NCI-H2107 treated with DMSO at 0.1 percent for 48 hours (cell line): ENCODE measurements at regions not wholly inside any gene's neighbourhood (a gene's known extent, or its start where the extent isn't known, plus 50 kb on each side); places are given as distances from the start of the nearest gene placed in this dataset.
A peak's percentile ranks its signal among the peaks of the same experiment; 100 is the strongest.
"Not testable (repeated sequence)": the region's sequence is repeated elsewhere in the genome, so short reads cannot be mapped to it uniquely, and the experiment has no call there.

Experiments used
- DNase-seq: peaks from one replicate; lab custom pipeline; 2025; ENCODE audit not compliant: unreplicated experiment; lab: John Stamatoyannopoulos, UW

DNA sequence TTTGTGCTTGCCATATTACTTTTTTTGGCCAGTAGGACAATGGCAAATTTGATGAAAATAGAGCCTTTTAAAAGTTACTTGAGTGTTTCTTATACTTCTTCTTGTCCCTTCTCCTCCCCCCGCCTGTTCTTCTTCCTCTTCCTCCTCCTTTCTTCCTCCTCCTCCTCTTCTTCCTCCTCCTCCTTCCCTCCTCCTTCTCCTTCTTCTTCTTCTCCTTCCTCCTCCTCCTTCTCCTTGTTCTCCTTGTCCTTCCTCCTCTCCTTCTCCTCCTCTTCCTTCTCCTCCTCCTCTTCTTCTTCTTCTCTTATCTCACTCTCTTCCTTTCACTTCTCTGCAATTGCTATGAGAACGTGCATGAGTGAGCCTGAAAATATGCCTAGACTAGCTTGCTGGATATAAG is 466.2 kb upstream of the NR5A2 start:
- DNase-seq: no peak

DNA sequence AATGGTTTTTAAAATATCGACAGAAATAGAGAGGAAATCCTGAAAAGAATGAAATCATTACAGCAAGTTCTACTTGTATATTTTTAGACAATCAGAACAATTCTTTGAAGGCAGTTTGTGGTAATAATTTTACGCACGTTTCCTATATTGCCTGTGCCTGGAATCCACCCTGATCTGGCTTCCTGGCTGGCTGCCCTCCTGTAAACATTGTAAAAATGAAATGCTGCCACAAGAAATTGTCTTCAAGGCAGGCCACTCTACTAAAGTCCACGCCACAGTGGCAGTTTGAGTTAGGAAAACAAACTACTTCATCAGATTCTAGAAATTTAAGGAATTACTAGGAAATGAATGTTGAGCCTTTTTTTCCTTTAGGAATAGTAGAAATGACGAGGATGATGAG is 454.5 kb upstream of the NR5A2 start:
- no peak for DNase-seq

DNA sequence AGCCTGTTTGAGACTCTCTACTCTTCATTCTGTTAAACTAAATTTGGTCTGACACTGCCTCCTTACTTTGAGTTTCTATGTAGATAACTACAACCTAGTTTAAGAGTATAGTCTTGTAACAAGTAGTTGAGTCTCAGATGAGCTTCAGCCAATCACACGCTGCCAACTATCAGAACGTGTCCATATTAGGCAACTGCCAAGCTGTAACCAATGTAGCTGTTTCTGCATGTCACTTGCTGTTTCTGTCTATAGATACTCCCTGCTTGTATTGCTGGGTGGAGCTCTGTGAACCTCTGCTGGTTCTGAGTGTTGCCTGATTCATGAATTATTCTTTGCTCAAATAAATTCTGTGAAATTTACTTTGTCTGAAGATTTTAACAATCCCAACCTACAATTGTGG is 452.6 kb upstream of the NR5A2 start:
- DNase-seq: no peak

DNA sequence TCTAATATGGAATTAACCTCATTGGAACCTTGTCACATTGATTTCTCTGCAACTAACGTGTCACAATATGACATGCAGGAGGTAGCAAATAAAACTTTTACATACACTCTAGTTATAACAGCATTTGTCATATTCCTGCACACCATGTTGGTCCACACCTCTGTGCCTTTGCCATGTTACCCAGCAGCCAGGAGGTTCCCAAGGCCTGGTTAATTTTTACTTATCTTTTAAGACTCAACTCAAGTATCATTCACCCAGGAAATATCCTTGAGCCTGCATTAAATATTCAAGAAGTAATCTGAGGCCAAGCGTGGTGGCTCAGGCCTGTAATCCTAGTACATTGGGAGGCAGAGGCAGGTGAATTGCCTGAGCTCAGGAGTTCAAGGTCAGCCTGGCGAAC is 447.2 kb upstream of the NR5A2 start:
- DNase-seq: no peak

DNA sequence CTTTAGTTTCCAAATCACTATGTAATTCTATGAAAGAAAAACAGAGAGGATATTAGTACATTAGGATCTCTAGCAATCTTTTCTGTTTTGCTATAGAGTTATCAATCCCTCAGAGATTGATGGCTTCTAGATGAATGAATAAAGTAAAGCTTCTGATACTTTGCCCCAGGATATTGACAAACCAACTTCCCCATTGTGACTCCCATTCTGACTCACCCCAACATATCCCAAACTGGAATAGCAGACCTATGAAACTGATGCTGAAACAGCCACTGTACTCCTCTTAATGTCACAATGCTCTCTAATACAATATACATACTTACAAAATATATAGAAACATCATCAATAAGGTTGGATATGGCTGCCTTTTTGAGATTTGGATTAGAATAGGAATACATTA is 442.1 kb upstream of the NR5A2 start:
- DNase-seq: no peak

DNA sequence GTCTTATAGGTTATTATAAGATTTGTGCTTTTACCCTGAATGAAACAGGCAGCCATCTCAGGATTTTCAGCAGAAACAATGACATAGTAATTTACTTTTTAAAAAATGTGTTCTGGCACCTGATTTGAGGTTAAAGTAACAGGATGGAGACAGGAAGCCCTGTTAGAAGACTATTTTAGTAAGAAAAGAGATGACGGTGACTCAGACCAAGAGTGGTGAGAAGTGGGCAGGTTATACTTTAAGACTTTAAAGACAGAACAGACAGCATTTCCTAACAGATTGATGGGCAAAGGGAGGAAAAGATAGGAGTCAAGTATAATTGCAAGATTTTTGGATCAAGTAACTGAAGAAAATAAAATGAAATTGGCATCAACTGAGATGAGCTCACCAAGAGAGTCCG is 436.8 kb upstream of the NR5A2 start:
- DNase-seq: no peak

DNA sequence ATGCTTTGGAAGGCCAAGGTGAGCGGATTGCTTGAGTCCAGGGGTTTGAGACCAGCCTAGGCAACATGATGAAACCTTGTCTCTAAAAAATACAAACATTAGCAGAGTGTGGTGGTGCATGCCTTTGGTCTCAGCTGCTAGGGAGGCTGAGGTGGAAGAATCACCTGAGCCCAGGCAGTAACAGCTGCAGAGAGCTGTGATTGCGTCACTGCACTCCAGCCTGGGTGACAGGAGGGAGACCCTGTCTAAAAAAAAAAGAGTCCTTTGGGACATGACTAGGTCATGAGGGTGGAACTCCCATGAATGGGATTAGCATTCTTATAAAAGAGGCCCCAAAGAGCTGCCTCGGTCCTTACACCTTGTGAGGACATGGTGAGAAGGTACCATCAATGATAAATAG is 436.0 kb upstream of the NR5A2 start:
- DNase-seq: no peak

DNA sequence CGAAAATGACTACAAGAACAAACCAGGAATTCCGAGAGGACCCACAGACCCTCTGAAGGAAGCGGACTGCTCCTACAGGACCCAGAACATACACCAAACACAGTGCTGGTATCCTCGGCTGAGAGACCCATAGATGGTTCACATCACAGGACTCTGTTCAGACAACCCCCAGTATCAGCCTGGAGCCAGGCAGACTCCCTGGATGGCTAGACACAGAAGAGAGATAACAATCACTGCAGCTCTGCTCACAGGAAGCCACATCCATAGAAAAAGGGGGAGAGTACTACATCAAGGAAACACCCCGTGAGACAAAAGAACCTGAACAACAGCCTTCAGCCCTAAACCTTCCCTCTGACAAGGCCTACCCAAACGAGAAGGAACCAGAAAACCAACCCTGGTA is 434.0 kb upstream of the NR5A2 start:
- DNase-seq: no peak

DNA sequence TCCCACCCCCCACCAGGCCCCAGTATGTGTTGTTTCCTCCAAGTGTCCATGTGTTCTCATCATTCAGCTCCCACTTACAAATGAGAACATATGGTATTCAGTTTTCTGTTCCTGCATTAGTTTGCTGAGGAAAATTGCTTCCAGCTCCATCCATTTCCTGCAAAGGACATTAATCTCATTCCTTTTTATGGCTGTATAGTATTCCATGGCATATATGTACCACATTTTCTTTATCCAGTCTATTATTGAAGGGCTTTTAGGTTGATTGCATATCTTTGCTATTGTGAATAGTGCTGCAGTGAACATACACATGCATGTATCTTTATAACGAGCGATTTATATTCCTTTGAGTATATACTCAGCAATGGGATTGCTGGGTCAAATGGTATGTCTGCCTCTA is 431.1 kb upstream of the NR5A2 start:
- not testable (repeated sequence) for DNase-seq

DNA sequence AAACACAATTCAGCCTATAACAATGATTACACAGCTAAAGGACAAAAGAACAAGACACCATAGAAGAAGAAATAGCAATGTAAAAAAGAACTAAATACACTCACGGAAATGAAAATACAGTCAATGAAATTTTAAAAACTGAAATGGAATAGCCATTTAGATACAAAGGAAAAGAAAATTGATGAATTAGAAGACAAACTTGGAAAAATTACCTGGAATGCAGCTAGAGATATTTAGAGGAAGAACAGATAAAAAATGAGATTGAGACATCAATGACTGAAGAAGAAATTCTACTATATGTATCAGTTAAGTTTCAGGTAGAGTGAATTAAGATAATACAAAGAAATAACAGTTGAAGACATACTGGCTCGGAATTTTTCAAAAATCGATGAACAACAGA is 430.4 kb upstream of the NR5A2 start:
- DNase-seq: no peak

DNA sequence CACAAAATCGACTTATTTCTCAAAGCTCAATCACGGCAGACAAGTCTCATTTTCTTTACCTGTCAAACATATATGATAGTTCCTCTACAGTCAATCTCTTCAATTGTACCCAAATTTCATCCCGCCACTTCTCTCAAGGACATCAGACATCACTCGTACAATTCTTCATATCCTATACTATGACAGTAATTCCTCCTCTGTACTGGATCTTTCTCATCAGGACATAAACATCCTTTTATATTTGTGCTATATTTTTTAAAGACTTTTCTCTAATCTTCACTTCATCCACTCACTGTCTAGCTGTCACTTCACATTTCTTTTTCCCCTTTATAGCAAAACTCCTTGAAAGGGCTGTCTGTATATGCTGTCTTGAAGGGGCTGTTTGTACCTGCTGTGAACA is 419.1 kb upstream of the NR5A2 start:
- no peak for DNase-seq

DNA sequence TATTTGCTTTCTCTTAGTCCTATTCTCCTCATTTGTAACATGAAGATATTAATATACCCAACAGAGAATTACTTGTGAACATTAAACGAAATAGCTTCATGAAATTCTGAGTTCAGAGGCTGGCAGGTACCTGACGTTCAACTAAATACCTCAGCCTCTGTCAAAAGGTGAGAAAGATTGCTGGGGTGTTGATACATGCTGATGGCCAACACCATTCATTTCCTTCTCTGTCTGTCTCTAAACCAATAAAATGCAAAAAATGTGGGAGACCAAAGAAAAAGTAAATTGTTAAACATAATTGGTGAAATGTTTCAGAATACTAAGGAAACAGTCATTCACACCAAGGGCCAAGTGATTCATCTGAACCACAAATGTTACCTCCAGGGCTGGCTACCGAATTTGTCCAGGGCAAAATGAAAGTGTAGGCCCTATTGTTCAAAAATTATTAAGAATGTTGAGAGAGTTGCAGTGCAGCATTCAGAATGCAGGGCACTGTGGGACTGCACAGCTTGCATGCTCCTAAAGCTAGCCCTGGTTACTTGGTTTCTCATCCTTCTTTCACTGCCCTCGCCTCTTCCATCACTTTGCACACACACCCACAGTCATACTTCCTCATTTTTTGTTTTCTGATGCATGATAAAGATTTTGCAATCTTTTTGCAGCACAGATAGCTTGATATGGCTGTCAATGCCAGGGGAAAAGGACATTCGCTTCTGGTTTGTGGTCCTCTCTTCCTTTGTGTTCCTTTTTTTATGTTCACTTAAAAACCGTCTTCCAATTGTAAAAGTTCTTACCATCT is 414.3 kb upstream of the NR5A2 start:
- DNase-seq: no peak

DNA sequence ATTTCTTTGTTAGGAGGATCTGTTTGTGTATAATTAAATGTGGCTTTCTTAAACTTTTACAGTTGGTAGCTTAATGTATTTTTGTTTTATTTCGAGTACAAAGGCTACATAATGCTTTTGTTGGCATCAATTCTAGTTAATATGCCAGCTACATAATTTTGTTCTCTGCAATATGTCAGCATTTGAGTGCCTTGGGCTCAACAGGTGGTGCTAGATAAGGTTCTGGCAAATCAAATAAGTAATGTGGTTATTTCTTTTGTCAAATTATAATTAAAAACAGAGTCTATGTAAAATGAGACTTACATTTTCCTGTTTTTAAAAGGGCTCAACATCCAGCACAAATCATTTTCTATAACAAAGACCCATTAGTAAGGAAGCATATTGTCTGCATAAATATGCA is 410.6 kb upstream of the NR5A2 start:
- DNase-seq: peak; percentile 84

DNA sequence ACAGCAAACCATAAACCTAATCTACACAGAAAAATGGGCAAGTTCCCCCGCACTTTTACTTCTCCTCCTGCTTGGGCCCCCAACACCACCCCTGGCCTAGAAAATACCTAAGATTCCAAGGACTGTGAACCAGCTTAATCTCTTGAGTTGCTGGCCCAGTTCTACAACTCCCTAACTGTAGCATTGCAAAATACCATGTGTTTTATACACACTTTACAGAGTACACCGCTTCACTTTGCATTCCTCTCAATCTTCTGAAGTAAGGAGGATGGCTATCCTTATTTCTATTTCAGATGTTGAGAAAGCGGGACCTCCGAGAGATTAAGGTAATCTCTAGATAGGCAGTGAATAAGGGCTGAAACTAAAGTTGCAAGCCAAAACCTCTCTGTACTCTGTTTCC is 408.3 kb upstream of the NR5A2 start:
- DNase-seq: no peak

DNA sequence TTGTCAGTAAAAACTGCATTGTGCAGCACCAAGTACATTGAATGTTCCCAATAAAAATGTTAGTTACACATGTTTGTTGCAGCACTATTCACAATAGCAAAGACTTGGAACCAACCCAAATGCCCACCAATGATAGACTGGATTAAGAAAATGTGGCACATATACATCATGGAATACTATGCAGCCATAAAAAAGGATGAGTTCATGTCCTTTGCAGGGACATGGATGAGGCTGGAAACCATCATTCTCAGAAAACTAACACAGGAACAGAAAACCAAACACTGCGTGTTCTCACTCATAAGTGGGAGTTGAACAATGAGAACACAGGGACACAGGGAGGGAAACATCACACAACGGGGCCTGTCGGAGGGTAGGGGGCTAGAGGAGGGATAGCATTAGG is 401.3 kb upstream of the NR5A2 start:
- DNase-seq: not testable (repeated sequence)

DNA sequence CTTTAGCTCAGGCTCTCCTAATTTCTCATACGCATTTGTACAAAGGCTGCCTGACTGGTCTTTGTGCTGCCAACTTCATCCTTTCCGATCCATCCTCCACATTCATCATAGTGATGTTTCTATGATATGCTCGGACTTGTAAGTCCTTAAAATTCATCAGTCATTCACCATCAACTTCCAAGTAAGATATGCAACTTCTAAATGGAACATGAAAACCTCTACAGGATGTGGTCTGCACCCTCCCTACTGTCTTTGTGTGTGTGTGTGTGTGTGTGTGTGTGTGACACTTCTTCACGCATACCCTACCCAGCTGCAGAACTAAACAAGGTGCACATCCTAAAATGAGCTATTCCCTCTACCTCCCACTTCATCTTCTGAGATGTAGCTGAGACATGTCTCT is 397.9 kb upstream of the NR5A2 start:
- DNase-seq: no peak

DNA sequence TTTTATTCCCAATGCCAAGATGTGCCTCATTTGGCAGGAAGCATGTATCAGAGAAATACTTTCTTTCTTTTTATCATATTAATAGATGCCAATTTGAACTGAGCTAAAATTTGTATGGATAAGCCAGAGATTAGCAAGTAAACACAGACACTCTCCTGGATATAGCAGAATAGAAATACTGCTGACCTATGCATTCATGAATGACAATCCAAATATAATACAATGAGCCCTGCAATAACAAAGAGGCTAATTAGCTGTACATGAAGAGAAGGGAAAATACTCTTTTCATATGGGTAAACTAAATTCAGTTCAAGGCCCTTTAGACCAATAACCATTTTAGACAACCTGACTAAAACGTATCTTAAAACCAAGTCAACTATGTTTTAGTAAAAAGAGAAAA is 388.1 kb upstream of the NR5A2 start:
- DNase-seq: no peak

DNA sequence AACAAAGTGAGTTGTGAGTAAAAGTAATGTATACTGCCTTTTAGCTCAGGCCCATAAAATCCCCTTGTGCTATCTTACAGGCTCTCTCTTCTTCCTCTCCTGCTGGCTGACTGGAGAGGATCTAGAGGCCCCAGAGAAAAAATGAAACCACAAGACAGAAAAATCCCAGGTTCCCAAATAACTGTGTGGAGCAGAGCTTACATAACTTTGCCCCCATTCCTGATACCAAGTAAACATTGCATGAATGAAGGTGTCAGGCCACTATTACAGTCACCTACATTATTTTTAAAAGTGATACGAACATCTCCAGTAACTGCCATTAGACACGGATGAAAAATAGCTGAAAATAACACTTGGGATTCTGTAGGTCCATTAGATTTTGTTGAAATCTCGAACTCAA is 386.0 kb upstream of the NR5A2 start:
- DNase-seq: no peak

DNA sequence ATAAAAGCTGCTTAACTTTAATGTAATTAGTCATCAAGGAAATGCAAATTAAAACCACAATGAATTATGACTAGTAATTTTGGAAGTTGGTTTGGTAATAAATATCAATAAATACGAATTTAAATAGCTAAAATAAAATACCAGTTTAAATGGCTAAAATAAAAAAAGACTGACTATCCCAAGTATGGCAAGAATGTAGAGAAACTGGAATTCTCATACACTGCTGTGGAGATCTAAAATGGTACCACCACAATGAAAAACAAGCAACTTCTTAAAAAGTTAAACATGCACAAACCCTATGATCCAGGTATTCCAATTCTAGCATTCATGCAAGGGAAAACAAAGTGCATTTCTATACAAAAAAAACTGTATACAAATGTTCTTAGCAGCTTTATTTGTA is 382.6 kb upstream of the NR5A2 start:
- no peak for DNase-seq

DNA sequence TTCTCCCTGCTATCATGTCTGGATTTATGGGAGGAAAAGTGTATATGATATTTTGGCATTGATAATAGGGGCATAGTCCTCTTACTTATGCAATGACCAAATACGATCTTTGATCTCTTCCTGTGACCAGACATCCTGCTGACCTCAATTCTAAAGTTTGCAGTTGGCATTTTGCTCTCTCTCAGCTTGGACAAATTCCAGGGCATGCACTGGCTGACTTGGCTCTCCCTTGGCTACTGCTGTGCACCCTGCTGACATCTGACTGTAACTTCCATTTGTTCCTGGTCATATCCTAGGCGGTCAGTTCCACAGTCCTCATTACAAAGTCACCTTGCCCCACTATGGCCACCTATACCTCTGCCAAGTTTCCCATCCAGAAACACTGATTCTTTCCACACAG is 380.7 kb upstream of the NR5A2 start:
- DNase-seq: no peak

DNA sequence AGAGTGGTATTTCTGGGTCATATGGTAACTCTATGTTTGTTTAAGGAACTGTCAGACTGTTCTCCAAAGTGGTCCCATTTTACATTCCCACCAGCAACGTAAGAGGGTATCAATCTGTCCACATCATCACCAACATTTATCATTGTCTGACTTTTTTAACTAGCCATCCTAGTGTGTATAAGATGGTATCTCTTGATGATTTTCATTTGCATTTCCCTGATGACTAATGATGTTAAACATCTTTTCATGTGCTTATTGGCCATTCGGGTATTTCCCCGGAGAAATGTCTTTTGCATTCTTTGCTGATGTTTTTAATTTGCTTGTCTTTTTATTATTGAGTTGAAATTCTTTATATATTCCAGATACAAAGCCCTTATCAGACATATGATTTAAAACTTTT is 370.1 kb upstream of the NR5A2 start:
- DNase-seq: no peak

DNA sequence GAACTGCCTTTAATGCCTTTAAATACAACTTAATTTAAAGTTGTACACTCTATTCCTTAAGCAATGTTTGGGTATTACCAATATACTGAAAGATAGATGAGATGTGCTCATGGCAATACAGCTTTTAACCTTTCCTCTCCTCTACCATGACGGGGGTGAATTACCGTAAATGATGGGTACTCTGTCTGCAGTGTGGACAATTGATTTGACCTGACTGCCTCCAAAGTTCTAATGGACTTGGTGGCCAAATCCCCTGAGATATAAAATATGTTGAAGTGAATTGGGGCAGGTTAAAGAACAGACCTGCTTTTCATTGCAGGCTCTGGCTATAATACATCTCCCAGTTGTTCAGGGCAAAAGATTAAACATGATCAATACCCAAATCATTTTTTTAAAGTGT is 367.4 kb upstream of the NR5A2 start:
- DNase-seq: no peak

DNA sequence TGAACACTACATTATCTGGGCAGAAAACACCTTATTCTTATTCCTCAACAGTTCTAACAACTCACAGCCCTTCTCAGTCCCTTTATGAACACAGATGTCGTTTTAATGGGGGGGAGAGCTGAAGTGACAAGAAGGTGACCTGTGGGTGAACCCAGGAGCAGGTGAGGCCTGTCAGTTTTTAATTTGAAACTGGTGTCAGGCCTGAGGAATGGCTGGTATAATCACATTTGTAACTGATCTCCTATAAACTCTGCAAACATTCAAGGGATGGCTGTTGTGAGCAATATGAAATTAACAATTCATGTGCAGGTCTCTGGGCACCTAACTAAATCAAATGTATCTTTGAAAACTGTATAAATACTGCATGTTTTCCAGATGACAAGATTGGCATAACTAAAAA is 362.1 kb upstream of the NR5A2 start:
- DNase-seq: peak; percentile 30
